CD1c-positive myeloid dendritic cell (primary cell): ENCODE measurements at regions not wholly inside any gene's neighbourhood (a gene's known extent, or its start where the extent isn't known, plus 50 kb on each side); places are given as distances from the start of the nearest gene placed in this dataset.

Source experiments
- DNase-seq: peaks from one replicate; pipeline ENCODE4 v3.0.0-alpha.2; 2016; ENCODE audit errors: extremely low spot score

DNA sequence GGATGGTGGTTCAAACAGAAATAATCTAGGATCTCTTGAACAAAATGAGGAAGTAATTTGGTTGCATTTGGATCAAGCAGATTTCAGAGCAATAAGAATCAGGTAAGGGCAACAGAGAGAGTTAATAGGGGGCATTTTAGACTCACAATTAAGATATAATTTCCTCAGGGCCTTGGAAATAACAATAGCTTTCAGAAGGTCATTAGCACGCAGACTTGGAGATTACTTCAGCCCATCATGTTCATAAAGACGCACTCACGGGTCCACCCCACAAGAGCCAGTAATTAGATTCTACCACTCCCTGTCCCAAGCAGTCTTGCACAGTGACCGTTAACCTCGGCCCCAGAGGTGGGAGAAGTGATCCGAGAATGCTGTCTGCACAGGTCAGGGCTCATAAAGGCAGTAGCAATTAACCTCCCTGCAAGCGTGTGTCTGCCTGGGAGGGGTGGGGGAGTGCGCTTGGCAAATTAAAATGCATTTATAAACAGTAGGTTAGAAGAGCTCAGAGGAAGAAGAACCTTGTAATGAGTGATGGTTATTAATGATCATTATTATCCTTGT lies 125.7 kb upstream of the CCDC196 start:
- no peak for DNase-seq

- no peak for DNase-seq
These were observed 125.2 kb upstream of the CCDC196 start for GRCh38 chr14:66361013-66361412.

DNA sequence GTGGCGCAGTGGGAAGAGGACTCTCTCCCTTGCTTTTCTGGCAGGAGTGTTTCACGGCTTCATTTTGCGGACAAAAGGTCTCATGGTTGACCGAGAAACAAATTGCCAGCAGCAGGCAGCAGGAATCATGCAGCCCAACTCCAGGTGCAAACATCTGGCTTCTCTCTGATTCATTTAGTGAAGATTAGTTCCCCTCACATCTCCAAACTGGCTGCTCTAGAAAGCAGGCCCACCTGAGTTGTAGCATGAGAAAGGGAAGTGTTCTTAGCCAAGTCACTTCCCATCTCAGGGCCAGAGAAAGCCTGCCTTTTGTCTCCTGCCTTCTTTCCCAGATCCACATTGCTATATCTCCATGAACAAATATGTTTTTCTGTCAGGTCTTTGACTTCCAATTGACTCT lies 120.8 kb upstream of the CCDC196 start:
- DNase-seq: no peak

GRCh38 chr14:66369157-66369697 lies 116.9 kb upstream of the CCDC196 start:
- DNase-seq: no peak

GRCh38 chr14:66371776-66372175 lies 114.4 kb upstream of the CCDC196 start:
- DNase-seq: no peak

DNA sequence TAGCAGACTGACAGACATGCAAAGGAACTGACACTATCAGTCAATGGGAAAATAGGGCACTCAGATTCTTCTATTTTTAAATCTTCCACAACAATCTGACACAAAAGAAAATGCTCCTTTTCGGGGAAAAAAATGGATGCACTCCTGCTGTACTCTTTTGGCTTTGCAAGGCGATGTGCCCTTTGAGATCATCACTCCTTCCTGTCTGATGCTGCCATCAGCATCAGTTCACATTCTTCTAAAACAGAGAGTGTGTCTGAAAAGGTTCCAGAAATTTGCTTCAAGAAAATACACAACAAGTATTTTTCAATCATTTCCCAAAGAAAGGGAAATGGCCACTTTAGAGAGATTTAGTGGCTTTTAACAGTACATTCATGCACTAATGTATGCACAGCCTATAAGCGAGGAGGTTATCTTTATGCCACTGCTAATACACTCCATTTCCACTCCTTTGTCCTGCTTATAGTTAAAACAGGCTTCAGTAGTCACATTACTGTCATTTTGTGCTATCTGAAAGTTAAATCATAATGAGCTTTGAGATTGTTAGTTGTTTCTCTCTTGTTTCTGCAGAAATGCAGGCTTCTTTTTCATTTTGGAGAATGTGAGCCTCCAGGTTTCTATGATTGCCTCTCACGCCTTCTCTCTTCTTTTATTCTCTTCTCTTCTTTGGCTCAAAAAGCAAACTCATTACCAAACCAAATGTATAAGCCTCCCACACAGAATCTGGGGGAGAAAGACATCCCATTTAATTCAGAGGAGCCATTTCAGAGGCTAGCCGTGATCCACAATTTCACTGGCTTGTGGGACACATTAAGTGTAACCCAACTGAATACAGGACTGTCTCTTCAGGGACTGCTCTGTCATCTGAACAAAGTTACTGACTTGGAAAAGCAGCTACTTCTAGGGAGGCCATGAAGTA lies 110.9 kb upstream of the CCDC196 start:
- no peak for DNase-seq

GRCh38 chr14:66377574-66377973 lies 108.6 kb upstream of the CCDC196 start:
- DNase-seq: no peak

DNA sequence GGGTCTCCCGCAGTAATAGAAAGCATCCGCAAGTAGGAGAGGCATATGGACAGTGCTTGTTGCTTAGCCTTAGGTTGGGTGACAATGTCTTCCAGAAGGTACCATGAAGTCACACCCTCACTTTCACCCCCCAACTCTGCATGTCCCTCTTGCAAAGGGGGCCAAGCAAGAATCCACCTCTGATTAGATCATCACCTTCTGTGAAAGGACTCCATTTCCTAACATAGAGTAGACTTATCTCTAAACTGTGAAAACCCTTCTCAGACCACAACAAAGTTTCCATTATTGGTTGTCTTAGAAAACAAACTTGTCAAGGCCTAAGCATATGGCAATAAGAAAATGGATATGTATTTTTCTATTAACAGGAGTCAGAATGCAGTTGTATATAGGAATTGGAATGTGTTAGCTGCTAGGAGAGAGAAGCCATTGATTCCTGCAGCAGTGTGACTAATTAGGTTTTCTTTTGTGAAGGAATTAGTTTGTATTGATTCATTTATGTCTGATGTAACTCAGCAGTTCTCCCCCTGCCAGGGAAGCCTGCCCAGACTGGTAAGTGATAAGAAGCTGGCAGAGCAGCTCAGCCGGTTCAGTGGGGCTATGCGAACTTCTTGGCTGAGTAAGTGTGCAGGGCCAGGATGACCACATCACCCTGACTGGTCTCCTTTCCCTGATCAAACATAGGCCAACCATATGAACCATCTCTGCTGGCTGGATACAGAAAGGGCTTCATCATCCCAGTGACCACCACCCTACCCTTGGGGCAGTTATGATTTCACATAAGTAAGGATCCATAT lies 107.3 kb upstream of the CCDC196 start:
- no peak for DNase-seq

- DNase-seq: no peak
These were observed 106.0 kb upstream of the CCDC196 start for GRCh38 chr14:66380143-66380542.

GRCh38 chr14:66381755-66382154 lies 104.4 kb upstream of the CCDC196 start:
- no peak for DNase-seq

DNA sequence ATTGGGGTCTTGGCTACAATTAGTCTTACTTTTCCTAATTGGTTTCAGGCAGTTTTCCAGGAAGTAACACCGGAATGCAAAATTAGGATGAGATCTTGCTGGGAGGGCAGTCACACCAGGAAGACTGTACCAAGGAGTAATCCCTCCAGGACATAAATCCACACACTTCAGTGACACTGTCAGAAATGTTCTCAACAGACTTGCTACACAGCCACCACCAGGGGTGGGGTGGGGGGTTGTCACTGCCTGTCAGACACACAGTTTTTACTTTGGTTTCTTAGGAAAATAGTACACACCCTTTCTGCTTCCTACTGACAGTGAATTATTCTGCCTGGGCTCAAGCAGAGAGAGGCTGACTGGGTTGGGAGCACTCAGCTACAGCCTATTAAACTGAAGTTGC lies 102.9 kb upstream of the CCDC196 start:
- no peak for DNase-seq

DNA sequence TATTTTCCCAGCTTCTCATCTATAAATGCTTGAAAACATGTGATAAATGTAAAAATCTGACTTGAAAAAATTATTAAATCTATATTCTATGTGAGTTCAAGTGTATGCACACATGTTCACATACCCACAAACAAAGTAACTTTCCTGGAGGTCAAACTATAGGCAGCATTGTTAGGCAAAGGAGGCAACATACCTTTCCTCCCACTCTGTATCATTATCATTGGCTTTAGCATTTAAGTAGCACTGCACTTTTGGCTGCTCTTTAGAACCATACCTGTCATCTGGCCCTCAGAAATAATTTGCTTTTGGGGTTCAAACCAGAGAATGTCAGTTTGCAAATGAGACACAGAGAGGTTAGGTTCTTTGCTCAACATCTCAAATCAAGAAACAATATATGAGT lies 102.4 kb upstream of the CCDC196 start:
- DNase-seq: no peak

GRCh38 chr14:66388516-66388915 lies 97.7 kb upstream of the CCDC196 start:
- DNase-seq: no peak

- DNase-seq: no peak
These were observed 96.7 kb upstream of the CCDC196 start for GRCh38 chr14:66389481-66389880.

DNA sequence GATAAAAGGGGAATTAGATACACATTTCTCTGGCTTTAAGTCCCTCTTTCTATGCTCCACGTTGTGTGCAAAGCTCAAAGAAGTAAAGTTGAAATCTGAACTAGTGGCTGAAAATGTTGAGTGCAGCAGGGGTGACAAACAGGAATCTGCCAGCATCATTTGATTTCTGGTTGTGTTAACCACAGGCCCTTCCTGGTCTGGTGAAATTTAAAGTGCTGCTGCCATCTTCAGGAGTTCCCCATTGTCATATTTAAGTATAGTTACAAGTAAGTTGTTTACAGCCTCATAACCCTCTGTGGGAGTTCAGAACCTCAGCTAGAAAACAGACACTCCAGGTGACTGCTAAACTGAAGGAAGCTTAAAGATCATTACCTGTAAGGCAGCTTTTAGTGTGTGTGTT lies 90.9 kb upstream of the CCDC196 start:
- DNase-seq: no peak

- no peak for DNase-seq
These were observed 90.0 kb upstream of the CCDC196 start for GRCh38 chr14:66396164-66396563.

GRCh38 chr14:66398437-66398836 lies 87.7 kb upstream of the CCDC196 start:
- no peak for DNase-seq

GRCh38 chr14:66401449-66402095 lies 84.6 kb upstream of the CCDC196 start:
- DNase-seq: no peak

DNA sequence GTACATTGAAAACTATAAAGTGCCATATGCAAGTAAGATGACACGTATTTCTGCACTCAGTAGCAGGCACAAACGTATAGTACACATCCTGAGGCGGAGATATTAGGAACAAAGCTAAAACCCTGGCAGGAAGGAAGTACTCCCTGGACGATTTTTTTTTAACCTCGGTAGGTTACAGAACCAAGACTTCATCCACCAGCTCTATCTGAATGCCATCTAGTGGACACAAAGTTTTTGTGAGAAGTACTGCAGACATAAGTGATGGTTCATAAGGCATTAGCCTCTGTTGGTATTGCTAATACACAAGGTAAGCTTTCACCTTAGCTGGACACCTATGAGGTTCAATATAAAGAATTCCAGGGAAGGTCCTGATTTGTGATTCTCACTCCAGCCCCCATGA lies 83.0 kb upstream of the CCDC196 start:
- peak; percentile 1 for DNase-seq

DNA sequence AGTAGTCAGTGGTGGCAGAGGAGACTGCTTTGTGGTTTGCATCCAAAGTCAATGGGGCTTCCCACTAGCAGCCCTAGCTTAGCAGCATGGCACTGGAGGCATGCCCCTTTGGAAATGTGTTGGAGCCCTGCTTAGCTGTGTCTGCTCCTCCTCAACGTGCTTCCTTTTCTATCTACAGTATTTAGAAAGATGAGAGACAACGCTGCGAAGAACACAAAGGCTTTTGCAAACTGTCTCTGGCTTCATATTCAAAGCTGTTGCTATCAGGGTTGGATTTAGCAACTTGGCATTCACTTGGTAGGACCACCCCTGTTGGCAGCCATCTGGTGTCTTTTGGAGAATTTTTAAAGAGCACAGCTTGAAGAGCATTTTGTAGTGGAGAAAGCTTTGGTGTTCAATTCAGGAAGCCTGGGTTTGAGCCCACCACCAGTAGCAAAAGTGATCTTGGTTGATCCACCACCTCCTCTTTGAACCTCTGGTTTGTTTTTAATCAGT lies 82.1 kb upstream of the CCDC196 start:
- no peak for DNase-seq

DNA sequence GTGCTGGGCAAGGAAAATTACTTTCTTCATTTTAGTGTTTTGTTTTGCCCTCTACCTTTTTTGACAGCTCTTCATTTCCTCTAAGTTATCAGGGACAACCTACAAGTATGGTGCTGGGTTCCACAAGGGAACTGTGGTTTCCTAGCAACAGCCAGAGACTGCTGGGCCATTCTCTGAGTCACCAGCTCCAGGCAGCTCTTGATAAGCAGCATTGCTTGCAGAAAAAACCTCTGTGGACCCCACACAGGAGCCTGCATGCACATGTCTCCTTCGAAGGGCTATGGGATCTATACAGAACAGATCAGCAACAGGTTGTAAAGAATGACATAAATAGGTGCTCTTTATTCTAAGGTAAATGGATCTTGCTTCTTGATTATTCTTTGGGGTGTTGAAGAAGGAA lies 81.0 kb upstream of the CCDC196 start:
- DNase-seq: no peak

GRCh38 chr14:66413901-66414300 lies 72.3 kb upstream of the CCDC196 start:
- no peak for DNase-seq
